NCI-H774 (cell line): ENCODE measurements at regions not wholly inside any gene's neighbourhood (a gene's known extent, or its start where the extent isn't known, plus 50 kb on each side); places are given as distances from the start of the nearest gene placed in this dataset.
"Not testable (repeated sequence)": the region's sequence is repeated elsewhere in the genome, so short reads cannot be mapped to it uniquely, and the experiment has no call there.

Source experiments
- DNase-seq: peaks from one replicate; lab custom pipeline; 2025; lab: John Stamatoyannopoulos, UW

DNA sequence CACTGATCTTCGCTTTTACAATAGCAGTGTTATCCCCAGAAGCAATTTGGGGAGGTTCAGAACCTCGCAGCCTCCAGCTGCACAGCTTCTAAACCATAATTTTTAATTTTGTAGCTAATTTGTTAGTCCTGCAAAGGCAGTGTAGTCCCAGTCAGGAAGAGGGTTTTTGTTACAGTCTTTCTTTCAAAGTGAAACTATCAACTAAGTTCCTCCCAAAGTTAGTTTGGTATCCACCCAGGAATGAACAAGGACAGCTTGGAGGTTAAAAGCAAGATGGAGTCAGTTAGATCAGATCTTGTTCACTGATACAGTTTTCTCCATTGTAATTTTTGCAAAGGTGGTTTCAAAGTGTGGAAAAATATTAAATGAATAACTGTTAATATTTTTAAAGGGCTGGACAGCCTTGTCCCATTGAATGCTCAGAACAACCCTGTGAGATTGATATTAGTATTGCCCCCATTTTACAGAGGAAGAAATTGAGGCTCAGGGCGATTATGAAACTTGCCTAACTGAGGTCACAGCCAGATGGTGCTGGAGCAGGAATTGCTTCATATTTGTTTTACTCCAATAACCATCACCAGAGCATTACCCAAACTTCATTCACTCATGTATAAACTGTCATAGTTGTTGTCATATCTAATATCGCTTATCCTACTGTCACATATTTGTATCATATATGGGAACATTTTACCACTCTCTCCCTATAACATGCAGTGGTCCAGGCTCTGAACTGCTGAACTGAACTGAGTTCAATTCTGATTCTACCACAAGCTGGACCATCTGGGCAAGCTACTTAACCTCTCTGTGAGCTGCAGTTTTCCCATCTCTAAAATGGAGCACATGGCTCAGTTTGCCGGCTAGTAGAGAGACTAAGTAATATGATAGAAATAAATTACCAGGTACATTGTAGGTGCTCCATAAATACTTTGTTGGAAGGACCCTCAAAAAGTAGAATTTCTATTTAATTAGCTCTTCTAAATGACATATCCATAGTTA, 213.8 kb downstream of the BCAS1 start:
- DNase-seq, result no peak

DNA sequence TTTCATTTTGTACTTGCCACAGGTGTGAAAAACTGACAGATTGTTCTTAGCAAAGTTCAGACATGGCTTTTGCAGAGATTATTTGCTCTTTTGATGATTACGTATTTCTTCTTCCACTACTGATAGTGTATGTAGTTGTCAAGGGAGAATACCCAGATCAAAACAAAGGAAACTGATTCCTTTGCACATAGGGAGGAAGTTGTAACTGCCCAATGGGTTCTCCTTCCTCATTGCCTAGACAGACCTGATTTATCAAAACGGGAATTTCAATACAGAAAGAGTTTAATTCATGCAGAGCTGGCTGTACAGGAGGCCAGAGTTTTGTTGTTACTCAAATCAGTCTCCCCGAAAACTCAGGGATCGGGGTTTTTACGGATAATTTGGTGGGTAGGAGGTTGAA, 214.7 kb downstream of the BCAS1 start:
- no peak for DNase-seq

DNA sequence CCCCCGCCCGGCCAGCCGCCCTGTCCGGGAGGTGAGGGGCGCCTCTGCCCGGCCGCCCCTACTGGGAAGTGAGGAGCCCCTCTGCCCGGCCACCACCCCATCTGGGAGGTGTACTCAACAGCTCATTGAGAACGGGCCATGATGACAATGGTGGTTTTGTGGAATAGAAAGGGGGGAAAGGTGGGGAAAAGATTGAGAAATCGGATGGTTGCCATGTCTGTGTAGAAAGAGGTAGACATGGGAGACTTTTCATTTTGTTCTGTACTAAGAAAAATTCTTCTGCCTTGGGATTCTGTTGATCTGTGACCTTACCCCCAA, 215.8 kb downstream of the BCAS1 start:
- DNase-seq, result not testable (repeated sequence)

DNA sequence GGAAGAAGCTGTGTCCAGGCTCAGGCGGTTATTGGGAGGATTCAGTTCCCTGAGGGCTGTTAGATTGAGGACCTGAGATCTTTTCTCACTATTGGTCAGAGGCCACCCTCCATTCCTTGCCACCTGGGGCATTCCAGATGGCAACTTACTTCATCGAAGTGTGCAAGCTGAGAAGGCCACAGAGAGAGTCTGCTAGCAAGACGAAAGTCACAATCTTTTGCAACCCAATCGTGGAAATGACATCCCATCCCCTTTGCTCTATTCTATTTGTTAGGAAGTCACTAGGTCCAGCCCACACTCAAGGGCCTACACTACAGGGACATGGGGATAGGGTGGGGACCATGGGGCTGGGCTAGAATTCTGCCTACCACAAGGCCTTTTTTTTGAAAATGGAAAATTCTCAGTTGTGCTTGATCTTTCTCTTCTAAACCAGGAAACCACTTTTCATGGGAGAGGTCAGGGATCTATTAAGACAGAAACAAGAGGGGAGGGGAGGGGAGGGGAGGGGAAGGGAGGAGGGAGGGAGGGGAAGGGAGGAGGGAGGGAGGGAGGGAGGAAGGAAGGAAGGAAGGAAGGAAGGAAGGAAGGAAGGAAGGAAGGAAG, 217.2 kb downstream of the BCAS1 start:
- no peak for DNase-seq

DNA sequence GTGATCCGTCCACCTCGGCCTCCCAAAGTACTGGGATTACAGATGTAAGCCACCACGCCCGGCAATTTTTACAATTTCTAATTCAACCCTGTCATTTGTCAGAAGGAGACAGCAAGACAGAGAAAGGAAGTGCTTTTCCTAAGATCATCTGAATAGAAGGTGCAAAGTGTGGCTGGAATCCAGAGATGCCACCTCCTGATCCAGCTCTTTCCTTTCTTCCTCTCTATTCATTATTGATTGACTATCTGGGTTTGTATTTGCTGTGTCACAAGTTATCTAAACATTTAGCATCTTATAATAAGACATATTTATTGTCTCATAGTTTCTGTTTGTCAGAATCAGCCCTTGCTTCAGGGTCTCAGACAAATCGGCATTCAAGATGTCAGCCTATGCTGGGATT, 217.7 kb downstream of the BCAS1 start:
- no peak for DNase-seq

DNA sequence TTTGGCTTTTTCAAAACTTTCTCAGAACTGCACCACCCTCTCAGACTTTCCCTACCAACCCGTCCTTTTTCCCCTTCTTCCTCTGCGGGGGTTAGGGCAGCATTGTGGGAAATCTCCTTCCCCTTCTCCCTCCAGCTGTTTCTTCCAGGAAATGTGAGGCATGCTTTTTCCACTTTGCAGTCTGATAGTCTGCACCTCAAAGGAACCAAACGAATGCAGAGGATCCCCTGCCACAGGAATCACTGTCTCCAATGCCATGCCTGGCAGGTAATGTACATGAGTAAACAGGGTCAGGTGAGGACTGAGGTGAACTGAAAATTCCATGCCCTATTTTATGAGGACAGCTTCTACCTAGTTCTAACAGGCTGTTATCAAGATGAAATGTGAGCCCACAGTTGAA, 218.4 kb downstream of the BCAS1 start:
- no peak for DNase-seq

DNA sequence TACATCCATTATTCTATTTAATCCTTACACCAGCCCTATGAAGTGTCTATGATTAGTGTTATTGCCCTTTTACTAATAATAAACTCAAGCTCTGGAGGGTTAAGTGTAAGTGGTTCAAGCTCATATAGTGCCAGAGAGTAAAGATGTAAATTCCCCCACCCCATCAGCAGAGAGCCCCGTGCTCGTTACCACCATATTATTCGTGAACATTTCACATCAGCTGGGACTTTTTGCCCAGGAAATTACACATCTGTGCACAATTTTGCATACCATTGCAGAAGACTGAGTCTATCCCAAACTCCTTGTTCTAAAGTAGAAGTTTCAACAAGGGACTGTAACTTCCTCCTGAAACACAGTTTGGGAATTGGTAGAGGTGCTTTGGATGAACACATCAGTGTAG, 220.1 kb downstream of the BCAS1 start:
- DNase-seq, result no peak

DNA sequence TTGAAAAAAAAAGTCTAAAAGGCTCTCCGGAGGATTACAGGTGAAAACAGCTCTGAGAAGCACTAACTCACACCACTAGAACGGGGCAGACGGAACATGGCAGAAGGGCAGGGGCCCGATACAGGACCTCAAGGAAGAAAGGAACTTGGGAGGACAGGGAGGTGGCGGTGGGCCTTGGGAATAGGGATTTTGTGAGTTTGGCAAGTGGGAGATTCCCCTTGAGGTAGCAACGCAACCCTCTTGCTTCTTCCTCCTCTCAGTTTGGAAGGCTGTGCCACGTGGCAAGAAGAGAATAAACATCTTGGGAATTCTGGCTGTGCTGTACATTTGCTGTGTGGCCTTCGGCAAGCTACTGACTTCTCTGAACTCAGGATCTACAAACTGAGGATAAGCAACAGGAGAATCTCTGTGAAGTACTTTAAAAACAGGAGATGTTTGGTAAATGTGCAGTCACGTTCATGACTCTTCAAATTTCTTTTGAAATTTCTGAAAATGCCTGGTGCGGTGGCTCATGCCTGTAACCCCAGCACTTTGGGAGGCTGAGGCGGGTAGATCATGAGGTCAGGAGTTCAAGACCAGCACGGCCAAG, 220.8 kb downstream of the BCAS1 start:
- DNase-seq, result no peak

DNA sequence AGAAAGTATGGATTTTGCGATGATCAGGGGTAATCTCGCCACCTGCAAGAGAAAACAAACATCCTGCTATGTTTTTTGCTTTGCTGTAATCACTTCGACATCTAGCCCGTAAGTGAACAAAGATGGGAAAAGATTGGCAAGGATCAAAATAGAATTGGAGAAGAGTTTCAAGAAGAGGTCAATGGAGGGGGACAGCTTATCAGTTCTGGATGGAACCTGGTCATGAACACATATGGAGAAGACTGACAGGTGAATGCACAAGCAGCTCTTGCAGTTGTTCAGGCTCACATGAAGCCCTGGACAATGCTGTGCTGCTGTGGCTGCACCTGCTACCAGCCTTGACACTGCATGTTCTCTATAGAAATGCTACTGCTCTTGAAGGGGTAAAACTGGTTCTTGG, 222.1 kb downstream of the BCAS1 start:
- DNase-seq, result no peak

DNA sequence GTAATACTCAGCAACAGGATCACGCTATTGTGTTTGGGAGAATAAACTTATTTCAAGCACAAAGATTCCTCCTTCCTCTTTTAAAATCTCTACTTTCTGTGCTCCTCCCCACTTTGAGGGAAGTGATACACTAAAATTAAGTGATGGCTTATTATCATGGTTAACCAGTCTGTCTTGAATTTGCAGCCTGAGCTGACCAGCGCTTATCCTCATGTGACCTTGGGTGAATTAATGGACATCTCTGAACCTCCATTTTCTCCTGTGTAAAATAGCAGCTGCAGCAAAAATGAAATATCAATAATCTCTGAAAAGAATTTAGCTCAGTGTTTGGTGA, 222.6 kb downstream of the BCAS1 start:
- no peak for DNase-seq

DNA sequence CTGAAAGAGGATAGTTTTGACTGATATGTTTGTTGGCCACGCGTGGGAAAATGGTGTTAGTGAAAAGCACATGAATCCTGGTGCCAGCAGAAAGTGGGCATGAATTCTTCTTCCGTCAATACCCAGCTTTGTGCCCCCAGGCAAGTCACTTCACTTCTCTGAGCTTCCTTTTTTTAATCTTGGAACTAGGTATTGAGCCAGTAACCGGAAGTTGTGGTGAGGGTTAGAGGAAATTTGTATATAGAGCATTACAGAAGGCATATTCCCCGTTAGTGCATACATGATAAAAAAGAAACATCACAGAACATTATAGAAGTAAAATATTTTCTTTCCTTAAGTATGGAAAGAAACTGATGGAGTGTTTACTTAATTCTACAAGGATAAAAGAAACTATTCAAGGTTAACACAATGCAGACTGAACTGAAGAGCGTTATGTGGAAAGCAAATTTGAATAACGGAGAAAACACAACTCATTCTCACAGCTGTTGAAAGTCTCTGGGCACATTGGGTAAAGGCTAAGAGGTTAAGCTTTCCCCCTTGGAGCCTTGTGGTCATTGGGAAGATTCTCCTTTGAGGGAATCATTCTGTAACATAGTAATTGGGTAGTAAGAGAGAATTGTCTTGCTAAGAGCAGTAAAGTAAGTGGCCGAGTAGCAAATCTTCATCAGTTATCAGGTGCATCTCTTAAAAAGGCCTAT, 223.1 kb downstream of the BCAS1 start:
- DNase-seq, result no peak

DNA sequence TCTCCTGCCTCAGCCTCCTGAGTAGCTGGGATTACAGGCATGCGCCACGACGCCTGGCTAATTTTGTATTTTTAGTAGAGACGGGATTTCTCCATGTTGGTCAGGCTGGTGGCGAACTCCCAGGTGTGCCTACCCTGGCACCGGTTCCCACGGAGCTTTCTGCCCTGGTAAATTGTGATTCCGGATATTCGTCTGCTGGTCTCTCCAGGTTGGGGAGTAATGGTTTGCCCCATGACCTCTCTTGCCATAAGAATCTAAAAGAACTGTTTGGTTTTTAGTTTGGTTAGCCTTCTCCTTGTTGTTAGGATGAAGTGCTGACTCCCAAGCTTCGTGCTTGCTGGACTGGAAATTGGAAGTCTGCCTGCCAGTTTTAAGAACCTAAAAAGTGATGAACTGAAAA, 223.8 kb downstream of the BCAS1 start:
- DNase-seq, result no peak

DNA sequence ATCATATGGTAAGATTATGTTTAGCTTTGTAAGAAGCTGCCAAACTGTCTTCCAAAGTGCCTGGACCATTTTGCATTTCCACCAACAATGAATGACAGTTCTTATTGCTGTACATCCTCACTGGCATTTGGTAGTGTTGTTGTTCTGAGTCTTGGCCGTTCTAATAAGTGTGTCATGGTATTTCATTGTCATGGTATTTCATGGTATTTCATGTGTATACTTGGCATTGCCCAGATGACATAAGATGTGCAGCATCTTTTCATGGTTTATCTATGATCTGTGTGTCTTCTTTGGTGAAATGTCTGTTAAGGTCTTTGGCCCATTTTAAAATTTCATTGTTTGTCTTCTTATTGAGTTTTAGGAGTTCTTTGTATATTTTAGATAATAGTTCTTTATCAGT, 224.4 kb downstream of the BCAS1 start:
- no peak for DNase-seq

DNA sequence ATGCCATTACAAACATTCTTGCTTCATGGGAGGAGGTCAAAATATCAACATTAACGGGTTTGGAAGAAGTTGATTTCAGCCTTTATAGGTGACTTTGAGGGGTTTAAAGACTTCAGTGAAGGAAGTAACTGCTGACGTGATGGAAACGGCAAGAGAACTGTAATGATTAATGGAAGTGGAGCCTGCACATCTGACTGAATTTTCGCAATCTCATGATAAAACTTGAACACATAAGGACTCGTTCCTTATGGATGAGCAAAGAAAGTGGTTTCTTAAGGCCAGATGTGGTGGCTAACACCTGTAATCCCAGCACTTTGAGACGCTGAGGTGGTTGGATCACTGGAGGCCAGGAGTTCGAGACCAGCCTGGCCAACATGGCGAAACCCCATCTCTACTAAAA, 226.1 kb downstream of the BCAS1 start:
- DNase-seq, result no peak

DNA sequence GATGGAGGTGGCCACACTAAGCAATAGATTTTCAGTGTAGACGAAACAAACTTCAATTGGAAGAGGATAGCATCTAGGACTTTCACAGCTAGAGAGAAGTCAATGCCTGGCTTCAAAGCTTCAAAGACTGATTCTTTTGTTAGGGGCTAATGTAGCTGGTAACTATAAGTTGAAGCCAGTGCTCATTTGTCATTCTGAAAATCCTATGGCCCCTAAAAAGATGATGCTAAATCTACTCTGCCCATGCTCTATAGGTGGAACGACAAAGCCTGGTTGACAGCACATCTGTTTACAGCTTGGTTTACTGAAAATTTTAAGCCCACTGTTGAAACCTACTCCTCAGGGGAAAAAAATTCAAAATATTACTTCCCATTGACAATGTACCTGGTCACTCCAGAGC, 226.7 kb downstream of the BCAS1 start:
- DNase-seq, result no peak

DNA sequence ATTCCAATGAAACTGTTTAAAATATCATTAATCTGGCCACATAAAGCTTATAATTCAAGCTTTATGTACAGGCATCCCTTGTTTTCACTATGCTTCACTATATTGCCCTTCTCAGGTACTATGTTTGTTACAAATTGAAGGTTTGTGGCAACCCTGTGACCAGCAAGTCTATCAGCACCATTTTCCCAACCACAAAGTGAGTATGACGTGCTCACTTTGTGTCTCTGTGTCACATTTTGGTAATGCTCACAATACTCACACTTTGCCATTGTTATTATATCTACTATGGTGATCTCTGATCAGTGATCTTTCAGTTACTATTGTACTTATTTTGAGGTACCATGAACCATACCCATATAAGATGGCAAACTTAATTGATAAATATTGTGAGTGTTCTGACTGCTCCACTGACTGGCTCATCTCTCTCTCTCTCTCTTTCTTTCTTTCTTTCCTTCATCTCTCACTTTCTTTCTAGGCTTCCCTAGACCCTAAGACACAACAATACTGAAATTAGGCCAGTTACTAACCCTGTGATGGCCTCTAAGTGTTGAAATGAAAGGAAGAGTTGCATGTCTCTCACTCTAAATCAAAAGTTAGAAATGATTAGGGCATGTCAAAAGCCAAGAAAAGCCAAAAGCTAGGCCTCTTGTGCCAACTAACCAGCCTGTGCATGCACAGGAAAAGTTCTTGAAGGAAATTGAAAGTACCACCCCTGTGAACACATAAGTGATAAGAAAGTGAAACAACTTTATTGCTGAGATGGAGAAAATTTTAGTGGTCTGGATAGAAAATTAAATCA, 227.9 kb downstream of the BCAS1 start:
- DNase-seq, result no peak

DNA sequence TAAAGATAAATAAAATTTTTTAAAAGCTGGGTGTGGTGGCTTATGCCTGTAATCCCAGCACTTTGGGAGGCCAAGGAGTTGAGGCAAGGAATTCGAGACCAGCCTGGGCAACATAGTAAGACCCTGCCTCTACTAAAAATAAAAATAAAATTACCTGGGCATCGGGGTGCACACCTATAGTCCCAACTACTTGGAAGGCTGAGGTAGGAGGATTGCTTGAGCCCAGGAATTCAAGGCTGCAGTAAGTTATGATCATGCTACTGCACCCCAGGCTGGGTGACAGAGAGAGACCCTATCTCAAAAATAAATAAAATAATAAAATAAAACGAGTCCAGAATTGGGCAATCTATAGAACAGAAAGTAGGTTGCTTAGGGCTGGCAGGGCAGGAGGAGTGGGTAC, 228.7 kb downstream of the BCAS1 start:
- DNase-seq, result no peak

DNA sequence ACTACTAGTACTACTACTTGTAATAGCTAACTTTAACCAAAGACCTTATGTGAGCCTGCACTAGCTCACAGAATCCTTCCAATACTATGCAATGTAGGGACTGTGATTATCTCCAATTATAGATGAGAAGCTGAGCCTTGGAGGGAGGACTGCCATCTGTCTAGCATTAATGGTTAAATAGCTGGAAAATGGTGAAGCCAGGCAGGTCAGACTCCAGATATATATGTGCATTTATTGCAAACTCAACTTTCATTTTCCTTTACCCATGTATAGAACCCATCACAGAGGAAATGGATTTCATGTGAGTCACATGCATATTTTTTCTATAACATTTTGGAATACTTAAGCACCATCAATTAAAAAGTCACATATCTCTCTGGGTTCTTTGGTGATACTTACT, 229.9 kb downstream of the BCAS1 start:
- DNase-seq, result no peak

DNA sequence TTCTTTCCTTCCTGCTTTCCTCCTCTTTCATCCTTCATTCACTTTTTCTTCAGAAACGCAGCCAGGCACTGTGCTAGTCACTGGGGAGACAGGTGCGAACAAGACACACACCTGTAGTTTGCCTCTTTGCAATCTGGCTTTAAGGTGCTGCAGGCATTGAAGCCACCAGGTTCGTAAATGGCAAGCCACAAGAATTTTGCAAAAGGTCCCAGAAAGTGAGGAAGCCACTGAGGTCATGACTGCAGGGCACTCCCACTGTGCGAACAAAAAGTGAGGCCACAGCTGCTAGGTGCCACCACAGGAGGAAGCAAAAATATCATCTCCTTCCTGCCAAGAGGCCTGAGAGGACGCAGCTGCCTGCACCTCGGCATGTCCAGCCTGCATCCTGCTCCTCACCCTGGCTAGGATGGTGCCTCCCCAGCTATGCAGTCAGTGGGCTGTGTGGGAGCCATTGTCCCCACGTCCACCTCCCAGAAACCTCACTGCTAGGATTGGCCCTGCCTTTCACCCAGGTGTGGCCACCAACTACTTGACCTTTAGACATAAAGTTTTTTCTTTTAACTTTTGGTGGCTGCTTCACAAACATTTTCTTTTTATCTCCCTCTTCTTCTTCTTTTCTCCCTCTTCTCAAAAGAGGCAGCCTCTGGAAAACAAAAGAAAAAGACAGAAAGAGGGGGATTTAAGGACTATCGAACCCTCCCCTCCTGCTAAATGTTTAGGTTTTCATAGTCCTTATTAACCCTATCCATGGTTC, 230.8 kb downstream of the BCAS1 start:
- DNase-seq, result no peak

DNA sequence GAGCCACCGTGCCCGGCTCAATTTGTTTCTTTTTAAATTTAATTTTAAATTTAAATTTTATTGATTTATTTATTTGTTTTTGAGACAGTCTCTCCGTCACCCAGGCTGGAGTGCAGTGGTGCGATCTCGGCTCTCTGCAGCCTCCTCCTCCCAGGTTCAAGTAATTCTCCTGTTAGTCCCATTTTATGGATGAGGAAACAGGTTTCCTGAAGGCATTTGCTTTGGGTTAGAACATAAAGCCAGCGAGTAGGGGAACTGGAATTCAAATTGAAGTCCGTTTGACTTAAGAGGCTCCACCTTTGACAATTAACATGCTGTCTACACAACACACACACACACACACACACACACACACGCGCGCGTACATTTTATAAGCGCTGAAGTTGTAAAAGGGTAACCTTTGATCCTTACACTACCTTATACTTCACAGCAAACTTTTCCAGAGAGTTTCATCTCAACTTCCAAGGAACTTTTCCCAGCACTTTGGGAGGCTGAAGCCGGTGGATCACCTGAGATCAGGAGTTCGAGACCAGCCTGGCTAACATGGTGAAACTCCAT, 232.0 kb downstream of the BCAS1 start:
- DNase-seq, result no peak
